GM21447 (cell line): ENCODE measurements at regions not wholly inside any gene's neighbourhood (a gene's known extent, or its start where the extent isn't known, plus 50 kb on each side); places are given as distances from the start of the nearest gene placed in this dataset.

Experiments used
- ATAC-seq: cut with Tn5 transposase; IDR thresholded peaks from one replicate; pipeline ENCODE4 v1.9.1; 2021; ENCODE audit not compliant: unreplicated experiment

DNA sequence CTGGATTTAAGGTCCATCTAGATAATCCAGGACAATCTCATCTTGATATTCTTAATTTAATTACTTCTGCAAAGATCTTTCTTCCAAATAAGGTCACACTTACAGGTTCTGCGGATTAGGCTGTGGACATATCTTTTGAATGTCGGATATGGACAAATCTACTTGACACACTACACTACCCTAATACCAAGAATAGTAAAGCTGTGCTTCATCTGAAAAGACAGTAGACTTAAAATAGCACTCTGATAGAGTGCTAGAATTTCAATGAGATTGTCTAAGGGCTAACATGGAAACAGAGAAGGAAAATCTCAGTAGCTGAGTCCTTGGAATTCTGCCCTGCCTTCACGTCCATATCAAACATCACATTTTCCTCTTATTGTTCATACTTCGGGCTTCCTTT, 1238.0 kb downstream of the EPHA7 start:
- ATAC-seq: no peak

DNA sequence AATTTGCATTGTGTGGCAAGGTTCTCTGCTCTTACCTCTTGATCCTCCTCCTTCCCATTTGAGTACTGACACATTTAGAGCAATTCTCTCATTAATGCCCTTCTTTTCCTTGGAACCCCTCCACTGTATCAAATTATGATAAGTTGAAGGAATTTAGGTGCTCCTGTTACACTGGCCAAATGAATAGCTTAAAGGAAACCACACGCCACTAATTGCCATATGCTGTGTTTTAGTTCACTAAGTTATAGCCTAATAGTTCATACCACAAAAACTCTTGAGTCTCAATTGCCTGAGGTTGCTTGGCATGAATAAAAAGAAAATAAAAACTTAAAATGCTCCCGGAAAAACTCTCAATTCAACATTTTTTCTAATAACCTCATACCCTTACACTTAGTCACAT, 1239.3 kb downstream of the EPHA7 start:
- ATAC-seq: no peak

DNA sequence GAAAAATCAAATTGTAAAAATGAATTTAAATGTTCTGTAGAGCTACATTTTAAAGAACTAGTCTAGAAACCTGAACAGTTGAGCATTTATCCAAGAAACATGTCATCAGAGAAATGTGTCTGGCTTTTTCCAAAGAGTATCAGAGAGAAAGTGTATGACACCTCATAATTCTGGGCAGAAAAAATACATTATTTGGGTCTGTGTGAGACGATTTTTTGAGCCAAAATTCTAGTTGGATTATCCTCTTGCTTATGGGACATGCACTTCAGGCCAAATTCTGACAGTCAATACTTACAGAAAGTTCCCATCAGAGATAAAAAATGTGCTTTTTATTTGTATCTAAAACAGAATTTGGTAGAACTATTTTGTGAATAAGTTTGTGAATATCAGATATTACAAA, 1242.7 kb downstream of the EPHA7 start:
- no peak for ATAC-seq

DNA sequence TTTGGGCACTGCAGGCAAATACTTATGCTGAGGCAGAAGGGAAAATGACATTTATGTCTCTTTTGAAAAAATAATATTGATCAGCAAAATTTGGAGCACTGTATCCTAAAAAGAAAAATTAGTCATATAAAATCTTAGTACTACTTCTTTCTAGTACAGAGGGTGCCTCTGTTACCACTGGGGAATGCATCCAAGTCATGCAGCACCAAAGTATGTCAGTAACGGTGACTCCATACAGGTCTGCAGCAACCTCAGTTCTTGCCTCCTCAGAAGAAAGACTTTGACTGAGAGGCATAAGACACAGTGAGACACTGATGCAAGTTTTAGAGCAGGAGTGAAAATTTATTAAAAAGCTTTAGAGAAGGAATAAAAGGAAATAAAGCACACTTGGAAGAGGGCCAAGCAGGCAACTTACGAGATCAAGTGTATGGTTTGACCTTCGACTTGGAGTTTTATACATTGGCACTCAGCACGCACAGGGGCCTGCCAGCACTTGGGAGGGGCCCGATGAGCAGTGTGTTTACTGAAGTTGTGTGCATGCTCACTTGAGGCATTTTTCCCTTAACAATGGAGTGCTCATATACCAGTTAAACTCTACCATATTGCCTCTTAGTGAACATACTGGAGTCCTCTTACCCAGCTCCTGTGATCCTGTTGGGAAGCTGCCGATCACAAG, 1244.8 kb downstream of the EPHA7 start:
- ATAC-seq: no peak

DNA sequence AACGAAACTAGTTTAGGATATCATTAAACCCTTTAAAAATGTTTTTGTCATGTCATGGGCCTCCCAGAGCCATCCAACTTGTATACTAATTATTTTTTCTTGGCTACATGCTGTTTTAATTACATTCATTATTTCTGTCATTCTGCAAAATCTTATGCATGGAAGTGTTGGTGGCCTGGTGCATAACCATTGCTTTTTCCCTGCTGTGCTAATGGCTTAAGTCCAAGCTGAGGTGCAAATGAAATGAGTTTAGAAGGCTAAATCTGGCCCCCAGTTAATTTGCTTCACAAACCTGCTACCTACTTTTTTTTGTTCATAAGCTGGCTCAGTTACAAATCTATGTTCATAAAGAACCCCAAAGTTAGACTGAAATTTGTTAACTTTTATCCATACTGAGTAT, 1249.9 kb downstream of the EPHA7 start:
- no peak for ATAC-seq

DNA sequence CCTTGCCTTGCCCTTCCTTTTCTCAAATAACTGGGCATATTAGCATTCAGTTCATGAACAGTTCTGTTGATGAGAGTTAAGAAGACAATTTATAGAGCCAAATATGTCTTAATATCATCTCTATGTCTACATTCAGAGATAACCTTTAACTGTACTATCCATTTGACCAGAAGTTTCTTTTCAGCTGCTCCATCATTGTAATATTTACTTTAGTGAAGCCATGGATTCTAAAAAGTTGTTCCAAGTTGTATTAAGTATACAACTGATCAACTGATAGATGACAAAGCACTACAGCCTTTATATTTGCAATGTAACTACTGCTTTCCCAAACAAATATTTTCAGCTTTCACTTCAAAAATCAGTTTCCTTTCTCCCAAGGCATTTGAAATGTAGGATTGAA, 1252.7 kb downstream of the EPHA7 start:
- ATAC-seq: no peak

DNA sequence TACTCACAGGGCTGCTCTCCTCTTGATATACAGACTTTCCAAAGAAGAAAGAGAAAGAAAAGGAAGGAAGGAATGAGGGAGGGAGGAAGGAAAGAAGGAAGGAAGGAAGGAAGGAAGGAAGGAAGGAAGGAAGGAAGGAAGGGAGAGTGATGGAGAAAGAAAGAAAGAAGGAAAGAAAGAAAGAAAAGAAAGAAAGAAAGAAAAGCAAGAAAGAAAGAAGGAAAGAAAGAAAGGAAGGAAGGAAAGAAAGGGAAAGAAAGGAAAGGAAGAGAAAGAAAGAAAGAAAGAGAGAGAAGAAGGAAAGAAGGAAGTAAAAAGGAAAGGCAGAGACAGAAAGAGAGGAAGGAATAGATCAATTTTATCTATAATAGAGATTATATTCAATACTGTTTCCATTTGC, 1257.4 kb downstream of the EPHA7 start:
- ATAC-seq: no peak

DNA sequence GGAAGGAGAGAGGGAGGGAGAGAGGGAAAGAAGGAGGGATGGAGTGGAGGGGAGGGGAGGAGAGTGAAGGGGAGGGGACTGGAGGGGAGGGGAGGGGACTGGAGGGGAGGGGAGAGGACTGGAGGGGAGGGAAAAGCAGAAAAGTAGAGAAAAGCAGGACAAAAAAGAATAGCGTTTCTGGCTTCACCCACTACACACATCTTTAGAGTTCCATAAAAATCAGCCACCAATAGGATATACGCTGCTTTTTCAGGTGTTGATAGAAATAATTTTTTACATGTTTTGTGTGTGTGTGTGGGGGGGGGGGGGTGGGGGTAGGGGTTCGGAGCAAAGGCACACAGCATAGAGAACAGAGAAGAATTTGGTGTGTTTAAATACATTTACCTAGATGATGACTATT, 1259.1 kb downstream of the EPHA7 start:
- ATAC-seq: no peak

DNA sequence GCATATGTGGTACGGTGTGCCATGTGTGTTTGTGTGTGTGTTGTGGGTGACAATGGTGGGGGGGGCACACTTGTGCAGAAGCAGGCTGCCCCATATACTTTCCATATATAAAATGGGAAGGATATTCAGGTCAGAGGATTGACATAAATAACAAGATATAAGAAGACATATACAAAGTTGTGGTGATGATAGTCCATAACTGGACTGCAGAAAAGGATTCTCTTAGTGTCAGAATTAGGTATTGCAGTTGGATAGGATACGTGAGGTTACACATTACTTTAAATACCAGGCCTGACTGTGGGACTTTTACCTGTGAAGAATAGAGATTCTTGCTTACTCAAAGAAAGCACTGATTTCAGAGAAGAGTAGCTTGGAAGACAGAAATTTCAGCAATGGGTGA, 1260.3 kb downstream of the EPHA7 start:
- ATAC-seq: no peak

DNA sequence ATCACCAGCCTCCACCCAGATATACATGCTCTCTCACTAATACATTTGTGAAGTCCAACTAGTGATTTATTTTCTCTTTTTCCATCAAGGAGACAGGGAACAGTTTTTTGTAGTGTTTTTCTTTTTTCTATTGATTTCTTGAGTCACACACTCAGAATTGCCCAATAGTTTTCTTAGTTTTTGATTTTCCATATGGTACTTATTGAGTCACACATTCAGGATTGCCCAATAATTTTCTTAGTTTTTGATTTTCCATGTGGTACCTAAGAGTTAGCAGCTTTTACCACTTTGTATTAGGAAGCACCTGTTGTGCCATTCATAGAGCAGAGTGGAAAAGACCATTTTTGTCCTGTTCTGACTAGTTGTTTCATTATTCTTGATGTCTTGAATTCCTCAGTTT, 1268.8 kb downstream of the EPHA7 start:
- ATAC-seq: no peak

DNA sequence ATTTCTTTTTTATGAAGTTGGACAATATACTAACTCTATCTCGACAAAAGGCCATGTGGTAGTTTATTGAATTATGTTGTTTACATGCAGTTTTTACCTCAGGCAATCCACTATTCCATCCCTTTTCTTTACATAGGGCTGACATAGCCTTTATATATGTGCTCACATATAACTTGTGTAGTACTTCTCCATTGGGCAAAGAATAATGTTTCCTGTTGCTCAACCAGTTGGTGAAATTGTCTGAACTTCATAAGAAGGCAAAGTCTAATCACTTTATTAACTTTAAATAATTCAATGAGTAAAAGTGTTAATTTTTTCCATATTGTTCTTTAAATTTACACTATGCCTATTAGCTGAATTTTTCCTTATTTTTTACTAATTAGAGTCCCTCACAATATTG, 1272.1 kb downstream of the EPHA7 start:
- ATAC-seq: no peak

DNA sequence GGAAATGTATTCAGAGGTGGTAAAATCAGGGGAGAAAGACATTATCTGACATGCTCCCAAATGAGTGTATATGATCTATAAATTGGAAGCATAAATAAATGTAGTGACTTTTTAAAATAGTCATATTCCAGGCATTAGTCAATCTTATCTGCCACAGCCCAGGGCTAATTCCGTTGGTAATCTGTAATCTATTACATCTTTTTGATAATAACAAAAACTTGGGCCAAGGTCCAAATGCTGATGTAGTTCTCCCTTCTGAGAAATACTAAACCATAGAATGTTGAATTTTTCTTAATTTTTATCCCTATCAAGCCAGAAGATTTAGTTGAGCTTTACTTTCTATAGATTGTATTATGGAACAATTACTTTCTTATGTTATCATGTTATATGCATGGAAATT, 1279.8 kb downstream of the EPHA7 start:
- no peak for ATAC-seq

DNA sequence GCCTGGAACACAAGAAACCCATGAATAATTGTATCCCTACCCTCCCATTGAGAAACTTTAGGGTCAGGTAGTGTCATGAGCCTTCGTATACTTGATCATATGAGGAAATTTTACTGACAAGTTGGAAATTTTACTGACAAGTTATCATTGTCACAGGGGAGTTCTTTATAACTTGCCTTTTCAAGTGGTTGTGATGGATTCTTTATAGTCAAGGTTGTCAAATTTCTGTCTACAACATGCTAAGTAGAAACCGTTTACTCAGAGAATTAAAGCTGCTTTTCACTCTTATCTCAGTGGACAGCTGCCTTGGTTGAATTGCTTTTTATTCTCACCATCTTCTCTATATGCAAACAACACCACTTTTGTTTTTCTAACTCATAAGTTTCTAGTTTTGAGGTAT, 1286.4 kb downstream of the EPHA7 start:
- no peak for ATAC-seq

DNA sequence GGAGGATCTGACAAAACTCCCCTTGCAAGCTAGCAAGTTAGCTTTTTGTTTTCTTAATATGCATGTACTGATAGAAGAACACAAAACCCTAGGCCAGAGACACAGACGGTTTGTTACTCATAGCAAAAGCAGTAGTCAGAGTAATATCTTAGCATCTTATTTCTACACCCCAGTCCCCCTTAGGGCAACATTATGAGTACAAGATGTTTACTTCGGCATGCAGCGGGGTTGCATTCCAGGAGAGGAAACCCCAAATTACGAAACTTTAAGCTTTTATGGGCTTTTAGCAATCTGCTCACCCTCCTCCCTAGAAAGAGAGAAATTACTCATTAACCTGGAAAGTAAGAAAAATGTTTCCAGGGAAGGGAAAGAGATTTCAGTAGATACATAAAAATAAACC, 1286.9 kb downstream of the EPHA7 start:
- no peak for ATAC-seq

DNA sequence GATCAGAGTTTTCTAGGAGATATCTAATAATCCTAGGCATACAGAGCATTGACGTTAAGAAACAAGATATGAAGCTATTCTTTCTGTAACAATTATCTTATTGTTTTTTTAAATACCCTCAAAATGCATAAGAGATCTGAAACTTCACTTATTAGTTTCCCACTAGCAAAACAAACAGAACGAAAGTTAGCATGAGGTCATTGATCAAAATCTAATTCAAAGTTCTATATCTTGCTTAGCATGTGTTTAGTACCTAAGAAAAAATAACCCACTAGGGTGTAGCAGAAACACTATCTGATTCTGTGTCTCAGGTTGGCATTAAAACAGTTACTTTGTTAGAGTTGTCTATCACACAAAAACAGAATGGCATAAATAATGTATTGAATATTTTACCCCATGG, 1288.4 kb downstream of the EPHA7 start:
- ATAC-seq: no peak

DNA sequence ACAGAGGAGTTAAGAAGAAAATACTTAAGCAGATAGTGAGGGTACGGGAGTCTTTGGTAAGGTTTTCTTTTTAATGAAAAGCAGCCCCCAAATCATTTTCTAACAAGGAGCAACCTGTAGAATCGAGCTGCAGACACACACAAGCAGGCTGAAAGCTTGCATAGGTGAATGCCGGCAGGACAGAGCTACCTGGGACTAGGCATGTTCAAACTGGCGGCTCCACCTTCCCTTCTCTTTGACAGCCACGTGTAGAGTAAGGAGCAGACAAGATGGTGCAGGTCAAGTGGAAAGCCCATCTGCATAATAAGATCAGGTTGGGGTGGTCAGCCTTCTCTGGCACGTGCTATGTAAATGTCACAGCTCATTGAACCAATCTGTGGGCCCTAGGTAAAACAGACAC, 1292.4 kb downstream of the EPHA7 start:
- ATAC-seq: no peak

DNA sequence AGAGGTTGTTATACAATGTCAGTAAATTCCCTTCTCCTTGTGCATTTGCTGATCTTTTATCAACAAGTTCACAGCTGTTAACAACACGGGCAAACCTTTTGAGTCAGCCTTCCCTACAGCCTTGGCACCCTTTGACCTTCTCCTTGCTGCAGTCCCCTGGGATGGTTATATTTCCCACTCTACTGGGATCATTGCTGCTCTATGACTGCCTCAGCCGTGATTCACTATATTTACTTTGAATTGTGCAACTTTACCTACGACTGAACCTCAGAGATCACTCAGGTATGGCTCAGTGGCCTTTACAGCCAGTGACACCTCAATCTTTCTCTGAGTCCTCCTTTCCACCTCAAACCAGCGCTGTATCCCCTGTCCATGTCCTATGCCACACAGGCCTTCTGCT, 1293.3 kb downstream of the EPHA7 start:
- no peak for ATAC-seq

DNA sequence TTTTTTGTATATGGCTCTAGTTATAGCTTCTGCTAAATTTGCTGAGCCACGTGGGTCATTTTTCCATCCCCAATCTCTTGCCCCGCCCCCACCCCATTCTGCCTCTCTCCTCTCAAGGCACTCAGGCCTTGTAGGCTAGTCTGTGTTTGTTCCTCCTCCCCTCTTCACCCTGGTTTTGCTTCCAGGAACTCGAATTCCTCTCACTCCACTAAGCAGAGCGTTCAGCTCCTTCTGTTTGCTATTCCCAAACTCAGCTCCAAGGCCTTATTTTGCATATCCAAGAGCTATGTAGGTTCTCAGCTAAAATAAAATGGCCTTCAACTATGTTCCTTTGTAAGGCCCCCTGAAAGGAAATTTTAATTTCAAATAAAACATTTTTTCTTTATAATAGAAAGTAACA, 1293.7 kb downstream of the EPHA7 start:
- ATAC-seq: no peak

DNA sequence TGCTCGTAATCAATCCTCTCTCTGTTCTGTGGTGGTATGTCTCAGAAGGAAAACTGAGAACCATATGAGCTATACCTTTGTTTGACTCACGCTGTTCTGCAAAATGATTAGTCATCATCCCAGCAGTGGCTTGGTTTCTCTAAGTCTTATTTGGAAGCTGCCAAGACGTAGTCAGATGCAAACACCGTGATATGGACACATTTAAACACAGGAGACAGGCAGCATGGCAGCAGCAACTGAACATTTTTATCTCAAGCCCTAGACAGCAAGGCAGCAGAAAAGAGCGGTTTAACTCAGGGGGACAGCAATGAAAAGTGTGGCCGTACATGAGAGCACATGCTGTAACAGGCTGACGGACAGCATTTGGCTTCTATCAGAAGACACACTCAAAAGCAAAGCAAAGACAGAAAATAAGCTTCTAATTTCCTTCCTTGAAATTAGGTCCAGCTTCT, 1295.1 kb downstream of the EPHA7 start:
- no peak for ATAC-seq

DNA sequence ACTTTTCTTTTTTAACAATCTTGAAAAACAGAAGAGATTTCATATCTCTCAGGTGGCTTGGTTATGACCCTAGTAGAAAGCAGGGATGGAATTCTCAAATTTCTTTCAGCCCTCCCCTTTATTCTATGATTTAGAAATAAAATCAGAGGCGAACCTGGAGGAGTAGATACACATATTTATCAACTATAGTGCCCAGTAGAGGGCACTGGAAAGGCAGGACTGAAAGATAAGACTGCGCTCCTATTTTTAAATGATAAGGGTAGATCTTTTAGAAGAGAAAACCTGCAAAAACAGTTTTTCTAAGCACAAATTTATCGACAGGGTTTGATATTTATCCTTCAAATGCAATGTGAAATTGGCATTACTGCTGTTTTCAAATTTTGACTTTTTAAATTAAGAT, 1296.6 kb downstream of the EPHA7 start:
- no peak for ATAC-seq

DNA sequence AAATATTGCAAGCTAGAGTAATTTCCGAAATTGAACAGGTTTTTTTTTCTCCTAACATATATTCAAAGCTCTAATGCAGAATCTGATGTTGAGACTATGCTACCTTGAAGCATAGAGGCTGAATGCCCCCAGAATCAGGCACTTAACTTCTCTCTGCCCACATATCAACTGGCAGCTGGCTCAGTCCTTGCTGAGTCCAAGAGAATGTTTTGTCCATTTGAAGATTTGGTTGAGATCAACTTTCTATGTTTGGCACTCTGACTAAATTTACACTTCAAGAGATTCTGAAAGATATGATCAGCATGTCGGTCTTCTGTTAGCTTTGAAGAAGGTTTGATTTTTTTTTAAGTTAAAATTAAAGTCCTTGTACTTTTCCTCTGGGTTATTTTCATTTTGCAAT, 1298.1 kb downstream of the EPHA7 start:
- ATAC-seq: no peak

DNA sequence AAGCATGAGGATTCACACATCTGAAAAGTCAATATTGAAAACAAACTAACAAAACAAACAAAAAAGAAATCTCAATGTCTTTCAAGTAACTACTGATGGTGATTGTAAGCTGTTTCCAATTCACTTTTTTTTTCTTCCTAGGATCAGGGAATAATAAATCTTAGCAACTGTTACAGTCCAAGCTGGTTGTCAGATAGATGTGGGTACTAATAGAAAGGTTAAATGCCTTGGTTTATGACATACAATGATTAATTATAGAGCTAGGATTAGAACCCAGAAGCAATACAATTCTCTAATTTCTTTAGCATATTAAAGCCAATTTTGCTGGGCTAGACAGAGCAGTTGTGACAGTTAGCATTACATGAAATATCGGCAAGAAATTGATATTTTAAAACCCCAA, 1301.6 kb downstream of the EPHA7 start:
- no peak for ATAC-seq

DNA sequence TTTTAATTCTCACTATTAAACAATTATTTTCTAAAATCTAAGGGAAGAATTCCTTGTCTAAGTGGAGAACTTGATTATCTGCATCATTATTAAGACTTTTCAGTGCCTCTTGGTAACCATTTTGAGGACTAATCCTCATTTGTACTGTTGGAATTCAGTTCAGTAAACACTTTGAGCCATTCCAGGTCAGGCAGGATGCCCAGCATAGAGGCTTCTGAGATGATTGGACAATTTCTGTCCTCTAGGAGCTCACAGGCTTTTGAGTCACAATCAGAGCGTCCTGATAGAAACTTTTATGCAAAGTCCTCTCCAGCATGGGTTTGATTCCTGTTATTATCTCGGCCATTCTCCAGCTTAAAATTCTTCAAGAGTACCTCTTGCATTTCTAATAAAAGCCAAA, 1304.6 kb downstream of the EPHA7 start:
- ATAC-seq: no peak
